HG03097 (cell line): ENCODE measurements at regions not wholly inside any gene's neighbourhood (a gene's known extent, or its start where the extent isn't known, plus 50 kb on each side); places are given as distances from the start of the nearest gene placed in this dataset.

ENCODE experiments used
- ATAC-seq: cut with Tn5 transposase; IDR thresholded peaks from one replicate; pipeline ENCODE4 v1.9.1; 2021; ENCODE audit not compliant: unreplicated experiment, low FRiP score

- no peak for ATAC-seq
Observed at GRCh38 chr10:78811174-78811573, 257.6 kb upstream of the ZMIZ1 start.

- ATAC-seq, result no peak
Observed at GRCh38 chr10:78812571-78813318, 256.0 kb upstream of the ZMIZ1 start.

DNA sequence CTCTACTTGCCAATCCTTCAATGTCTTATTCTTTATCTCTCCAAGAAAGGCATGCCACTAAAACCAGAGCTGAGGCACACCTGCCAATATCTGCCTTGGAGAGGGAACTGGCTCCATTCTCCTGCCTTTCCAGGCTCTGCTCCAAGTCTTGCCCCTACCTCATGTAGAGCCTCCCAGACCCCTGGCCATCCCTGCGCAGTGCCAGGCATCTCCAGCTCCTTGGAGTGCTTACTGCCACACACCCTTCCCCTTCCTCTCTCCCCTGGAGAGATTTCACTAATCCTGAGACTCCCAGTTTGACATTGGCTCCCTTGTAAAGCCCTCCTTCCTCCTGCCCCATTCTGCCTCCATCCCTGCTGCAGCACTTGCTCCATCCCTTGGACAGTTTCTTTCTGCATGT, 255.2 kb upstream of the ZMIZ1 start:
- ATAC-seq, result no peak

- ATAC-seq, result no peak
Observed at GRCh38 chr10:78813998-78814399, 254.8 kb upstream of the ZMIZ1 start.

DNA sequence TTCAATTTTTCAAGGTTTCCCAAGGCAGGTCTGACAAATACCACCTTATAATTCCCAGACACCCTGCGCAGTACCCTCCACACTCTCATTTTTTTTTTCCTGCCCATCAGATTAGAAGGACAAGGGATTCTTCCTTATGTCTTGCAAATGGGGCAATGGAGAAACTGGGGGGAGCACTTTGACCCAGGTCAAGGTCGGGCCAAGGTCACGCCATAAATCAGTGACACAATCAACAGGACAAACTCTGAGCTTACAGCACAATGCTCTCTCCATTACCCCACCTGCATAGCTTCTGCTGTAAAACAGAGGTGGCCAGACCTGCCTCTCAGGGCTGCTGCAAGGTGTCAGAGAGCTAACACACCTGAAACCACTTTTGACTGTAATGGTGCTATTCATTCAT, 254.4 kb upstream of the ZMIZ1 start:
- ATAC-seq, result no peak

DNA sequence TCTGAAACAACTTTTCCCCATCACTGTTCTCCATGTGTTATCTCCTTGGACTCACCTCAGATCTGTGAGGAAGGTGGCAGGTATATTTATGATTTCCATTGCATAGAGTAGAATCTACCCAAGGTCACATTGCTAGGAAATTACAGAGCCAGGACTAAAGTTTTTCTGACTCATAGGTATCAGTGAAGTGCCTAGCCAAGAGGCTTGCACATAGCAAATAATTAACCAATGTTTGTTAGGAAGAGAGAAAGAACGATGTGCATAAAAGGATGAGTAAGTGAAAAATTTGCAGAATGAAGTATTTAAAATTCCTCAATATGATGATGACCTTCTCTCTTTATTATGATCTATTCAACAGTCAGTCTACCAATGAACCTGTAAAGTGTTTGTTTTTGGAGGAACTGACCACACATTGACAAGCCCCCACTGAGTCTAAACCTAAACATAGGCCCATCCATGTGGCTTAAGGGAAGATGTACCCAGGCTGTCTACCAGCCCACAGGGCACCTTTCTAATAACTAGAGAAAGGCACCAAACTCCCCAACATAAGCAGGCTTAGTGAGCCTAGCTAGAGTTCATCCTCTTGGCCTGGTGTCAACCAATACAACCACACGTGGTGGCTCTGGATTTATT, 252.9 kb upstream of the ZMIZ1 start:
- ATAC-seq, result no peak

DNA sequence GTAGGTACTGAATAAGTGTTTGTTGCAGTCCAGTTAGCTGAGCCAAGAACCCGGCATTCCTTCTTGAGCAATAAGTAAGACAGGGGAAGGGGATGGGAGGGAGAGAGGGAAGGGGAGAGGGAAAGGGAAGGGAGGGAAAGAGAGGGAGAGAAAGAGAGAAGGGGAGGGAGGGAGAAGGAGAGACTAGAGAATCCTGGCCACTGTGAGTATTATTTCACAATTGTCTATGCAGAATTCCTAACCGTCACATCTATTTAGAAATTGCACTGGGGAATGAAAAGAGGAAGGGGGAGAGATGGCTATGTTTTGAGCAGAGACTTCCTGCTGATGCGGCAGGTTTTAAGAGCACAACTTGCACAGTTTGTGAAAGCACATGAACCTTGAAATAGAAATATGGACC, 251.4 kb upstream of the ZMIZ1 start:
- ATAC-seq, result no peak

GRCh38 chr10:78817804-78818203, 251.0 kb upstream of the ZMIZ1 start:
- ATAC-seq, result no peak

DNA sequence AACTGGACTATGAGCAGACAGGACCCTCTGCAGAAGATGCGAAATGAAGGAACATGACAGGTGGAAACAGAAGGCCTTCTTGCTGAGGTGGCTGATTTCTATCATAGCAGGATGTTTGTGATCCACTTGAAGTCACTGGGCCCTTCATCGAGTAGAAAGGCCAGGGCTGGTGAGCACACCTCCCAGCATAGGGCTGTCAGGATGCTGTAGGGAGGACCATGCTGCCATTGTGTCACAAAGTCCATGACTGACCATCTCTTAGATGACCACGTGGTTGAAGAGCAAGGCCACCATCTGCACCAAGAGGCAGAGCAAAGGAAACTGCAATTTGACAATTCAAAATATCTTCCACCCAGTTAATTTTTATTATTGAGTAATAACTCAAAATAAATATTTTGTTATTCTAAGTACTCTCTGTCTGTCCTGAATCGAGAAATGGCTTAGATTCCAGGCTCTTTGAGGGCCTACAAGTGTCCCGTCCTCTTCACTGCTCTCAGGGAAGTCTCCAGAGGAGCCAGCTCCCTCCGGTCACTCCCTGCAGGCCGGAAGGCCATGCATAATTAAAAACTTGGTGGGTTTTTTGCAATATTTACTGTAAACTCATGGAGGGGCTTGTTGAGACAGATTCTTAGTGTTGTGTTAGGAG, 249.3 kb upstream of the ZMIZ1 start:
- no peak for ATAC-seq

DNA sequence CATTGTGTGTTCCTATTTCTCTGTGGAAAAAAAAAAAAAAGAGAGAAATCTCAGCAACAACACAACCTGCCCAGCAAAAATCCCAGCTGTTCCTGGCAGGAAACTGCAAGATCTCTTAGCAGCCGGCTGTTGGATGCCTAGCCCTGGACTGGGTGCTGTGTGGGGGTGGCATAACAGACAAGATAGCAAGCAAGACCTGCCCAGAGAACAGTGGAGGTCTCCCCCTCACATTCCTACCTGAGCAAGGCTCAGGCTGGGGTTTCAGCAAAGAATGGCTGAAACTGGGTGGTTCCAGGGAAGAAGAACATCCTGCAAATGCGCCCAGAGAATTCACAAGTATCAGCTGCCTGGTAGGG, 248.8 kb upstream of the ZMIZ1 start:
- ATAC-seq, result no peak

GRCh38 chr10:78821052-78821451, 247.7 kb upstream of the ZMIZ1 start:
- ATAC-seq, result no peak

DNA sequence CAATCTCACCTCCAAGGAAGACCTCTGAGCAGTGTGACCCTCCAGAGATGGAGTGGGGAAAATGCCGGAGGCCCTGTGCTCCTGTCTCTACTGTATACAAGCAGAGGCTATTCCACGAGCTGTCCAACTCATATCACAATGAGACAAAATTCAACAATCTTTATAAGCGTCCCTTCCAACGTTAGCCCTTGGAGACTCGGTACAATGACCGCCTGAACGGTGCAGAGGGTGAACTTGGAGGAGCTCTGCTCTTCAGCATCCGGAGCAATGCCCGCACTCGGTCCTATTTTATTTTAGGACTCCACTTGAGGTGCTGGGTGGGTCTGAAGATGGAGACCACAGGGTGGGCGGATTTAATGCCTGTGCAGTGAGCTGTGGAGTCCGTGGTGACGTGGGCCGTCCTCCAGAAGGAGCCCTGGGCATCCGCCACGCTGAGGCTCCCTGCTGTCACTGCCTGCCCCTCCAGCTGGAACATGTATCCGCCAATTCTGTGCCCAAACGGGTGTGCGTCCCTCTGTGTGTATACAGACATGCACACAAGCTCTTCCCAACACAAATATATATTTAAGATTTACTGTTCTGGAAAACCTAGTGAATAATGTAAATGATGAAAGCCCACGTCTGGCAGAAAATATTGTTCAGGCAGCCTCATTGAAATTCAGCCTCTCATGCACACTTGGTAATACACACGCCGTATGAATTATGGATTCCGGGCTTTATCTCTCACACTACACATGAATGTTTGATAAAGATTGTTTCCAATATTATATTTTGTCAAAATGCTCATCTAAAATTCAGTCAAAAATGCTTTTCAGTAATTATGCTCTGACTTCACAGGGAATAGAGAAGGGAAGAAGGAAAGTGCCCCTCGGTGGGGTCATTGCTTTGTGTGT, 239.9 kb upstream of the ZMIZ1 start:
- ATAC-seq, result no peak

DNA sequence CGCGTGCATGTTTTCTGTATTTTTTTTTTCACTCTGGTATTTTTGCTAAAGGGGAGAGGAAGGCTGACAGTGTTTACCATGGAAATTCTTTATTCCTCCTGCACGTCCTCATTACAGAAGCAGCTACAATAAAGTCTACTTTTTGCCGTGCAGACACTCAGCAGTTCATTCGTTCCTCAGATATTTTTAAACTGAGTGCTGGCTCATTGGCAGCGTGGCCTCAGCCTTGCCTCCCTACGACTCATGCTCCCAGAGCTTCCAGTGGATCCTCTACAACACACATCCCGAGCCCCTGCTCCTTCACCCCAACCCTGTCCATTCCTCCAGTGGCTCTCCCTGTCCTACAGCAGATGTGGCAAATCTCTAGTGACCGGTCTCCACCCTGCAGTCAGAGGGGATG, 239.2 kb upstream of the ZMIZ1 start:
- no peak for ATAC-seq

DNA sequence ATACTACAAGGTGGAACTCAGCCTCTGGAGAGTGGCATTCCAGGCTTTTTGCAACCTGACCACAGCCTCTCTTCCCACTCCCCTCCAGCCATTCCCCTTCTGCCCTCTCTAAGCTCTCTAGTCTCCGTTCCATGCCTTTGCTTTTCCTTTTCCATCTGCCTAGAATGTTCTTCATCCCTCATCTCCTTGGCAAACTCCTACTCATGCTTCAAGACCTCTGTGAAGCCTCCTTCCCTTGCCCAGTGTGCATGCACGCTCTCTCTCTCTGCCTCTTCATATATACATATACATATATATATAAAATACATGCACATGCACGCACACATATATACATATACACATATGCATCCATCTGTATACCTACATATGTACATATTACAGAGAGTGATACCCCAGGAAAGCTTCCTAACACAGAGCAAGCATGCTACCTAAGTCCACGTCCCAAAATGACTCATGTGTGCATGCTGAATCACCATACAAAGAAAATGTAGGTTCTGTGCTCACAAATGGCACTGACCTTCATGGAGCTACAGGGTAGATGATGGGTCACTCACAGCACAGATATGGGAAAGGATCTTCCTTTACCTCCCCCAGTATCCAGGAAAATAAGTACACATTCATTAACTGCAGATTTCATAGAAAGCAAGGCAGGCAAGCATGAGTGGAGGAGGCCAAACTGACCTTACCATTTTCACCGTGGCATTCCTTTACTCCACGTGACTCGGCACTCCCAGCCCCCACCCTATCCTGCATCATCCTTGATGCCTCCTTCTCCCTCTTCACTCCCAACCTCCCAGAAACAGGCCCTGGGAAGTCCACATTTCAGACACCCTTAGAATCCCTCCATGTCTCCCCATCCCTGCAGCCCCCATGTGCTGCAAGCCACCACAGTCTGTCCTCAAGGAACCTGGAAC, 238.4 kb upstream of the ZMIZ1 start:
- ATAC-seq, result no peak

DNA sequence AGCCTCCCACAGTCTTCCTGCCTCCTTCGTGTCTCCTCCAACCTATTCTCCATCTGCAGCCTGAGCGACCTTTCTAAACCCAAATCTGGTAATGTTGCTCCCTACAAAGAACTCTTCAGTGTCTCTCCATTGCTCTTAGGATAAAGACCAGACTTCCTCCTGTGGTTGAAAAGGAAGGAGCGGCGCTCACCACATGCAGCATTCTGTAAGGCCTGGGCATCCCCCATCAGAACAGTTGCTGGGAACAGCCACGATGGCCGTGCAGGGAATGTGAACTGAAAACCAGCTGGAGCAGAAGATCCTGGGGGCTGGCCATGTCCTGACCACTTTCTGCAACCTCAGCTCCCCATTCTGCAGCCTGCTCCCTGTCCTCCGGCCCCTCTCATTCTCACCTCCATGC, 237.8 kb upstream of the ZMIZ1 start:
- no peak for ATAC-seq

DNA sequence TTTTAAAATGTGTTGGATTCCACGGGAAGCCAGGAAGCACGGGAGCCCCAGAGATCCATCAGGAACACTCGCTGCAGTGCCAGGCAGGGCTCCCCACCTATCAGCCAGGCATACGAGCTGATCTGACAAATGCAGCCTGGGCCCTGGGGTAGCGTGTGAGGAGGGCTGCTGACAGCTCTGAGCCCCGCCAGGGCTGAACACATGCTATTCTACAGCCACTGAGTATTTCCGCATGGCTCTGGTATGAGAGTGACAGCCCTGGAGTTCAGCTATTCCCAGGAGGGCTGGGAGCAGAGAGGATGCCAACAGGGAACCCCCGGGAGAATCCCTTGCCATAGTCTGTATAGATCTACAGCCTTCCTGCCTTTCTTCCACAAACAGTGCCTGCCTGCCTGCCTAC, 237.3 kb upstream of the ZMIZ1 start:
- no peak for ATAC-seq

DNA sequence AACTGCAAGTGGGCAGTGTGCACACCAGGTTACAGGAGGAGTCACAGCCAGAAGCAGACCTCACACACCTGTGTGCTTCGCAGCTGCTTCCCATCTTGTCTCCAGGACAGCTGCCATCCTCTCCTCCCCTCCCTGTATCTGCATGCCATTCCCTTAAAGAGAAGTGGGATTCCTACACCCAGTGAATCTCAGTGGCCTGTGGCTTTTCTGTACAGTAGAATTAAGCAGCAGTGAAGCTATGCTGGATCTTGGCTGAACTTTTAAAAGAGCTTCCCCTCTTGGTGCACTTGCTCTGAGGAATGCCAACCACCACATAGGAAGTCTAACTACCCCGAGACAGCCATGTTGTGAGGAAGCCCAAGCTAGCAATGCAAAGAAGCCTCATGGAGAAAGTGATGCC, 236.5 kb upstream of the ZMIZ1 start:
- no peak for ATAC-seq

- no peak for ATAC-seq
Observed at GRCh38 chr10:78838141-78838657, 230.6 kb upstream of the ZMIZ1 start.

DNA sequence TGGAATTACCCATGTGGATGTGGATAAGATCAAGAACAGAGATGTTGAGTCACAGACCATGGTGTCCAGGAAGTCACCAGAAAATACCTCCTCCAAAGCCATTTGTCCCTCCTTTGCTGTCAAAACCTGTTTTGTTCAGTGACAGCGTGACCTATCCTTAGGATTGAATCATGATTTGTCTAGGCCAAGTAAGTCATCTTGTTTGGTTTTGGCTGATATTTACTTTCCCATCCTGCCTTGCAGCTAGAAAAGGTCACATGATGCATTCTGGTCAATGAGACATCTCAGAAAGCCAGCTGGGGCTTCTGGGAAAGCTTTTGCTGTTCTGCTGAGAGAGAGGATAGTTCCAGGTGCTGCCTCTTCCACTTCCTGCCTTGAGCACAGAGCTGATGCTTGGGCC, 225.3 kb upstream of the ZMIZ1 start:
- no peak for ATAC-seq
